ENCODE measurements at regions not wholly inside any gene's neighbourhood (a gene's known extent, or its start where the extent isn't known, plus 50 kb on each side); places are given as distances from the start of the nearest gene placed in this dataset.

DNA sequence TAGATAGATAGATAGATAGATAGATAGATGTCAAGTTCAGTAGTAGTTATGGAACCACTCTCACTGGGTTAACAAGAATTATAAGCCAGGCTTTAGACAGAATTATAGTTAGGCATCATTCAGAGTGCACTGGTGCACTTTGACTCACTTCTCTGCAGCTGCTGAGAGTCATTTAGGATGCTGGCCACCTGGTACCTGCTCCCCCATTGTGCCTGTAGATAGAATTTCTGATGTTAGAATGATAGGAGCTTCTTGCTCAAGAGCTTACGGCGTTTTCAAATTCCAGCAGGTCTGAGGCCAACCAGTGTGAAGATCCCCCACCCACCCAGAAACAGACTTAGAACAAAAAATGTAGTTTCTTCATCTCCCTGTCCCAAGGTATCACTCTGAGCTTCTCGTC lies 107.8 kb upstream of the HMCN1 start:
- no peak overlapping the region for H3K4me3 ChIP-seq
- H3K36me3 ChIP-seq: no peaks in the 10 kb centered on the region
- no peak overlapping the region for H3K27ac ChIP-seq (replicated peaks)
- no peaks in the 10 kb centered on the region for H3K9me3 ChIP-seq (replicated peaks)
- no peaks in the 10 kb centered on the region for H3K27me3 ChIP-seq (ENCODE audit: low read depth)
- intact Hi-C loops (cut with micrococcal nuclease): no loop called here
- H3K4me1 ChIP-seq: no peaks in the 10 kb centered on the region
- no peak for DNase-seq
- TF ChIP-seq, protein P1, sequence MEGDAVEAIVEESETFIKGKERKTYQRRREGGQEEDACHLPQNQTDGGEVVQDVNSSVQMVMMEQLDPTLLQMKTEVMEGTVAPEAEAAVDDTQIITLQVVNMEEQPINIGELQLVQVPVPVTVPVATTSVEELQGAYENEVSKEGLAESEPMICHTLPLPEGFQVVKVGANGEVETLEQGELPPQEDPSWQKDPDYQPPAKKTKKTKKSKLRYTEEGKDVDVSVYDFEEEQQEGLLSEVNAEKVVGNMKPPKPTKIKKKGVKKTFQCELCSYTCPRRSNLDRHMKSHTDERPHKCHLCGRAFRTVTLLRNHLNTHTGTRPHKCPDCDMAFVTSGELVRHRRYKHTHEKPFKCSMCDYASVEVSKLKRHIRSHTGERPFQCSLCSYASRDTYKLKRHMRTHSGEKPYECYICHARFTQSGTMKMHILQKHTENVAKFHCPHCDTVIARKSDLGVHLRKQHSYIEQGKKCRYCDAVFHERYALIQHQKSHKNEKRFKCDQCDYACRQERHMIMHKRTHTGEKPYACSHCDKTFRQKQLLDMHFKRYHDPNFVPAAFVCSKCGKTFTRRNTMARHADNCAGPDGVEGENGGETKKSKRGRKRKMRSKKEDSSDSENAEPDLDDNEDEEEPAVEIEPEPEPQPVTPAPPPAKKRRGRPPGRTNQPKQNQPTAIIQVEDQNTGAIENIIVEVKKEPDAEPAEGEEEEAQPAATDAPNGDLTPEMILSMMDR (IDR thresholded peaks at IDR 0.05; ENCODE audit: borderline replicate concordance): no peak

DNA sequence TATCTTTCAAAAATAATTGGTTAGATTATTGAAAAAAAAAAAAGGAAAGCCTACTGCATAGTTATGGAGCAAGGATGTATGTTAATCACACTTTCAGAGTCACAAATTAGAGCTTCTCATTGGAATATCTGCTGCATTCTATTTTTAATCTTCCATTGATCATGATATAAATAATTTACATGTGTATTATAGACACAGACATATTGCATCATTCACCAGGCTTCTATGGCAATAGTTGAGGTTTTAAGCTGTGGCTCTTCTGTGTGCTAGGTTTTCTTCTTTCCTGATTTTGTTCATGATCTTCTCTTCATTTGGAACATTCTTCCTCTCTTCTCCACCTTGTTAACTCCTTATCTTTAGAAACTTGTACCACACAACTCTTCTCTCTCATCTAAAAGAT lies 123.2 kb upstream of the HMCN1 start:
- intact Hi-C loops (cut with micrococcal nuclease): no loop called here
- no peaks in the 10 kb centered on the region for H3K4me1 ChIP-seq
- TF ChIP-seq, protein P1 (IDR thresholded peaks at IDR 0.05; ENCODE audit: borderline replicate concordance): no peak
- H3K4me3 ChIP-seq: no peak overlapping the region
- no peak for DNase-seq
- H3K9me3 ChIP-seq (replicated peaks): peaks cover 21% of the 10 kb centered on the region
- no peaks in the 10 kb centered on the region for H3K27me3 ChIP-seq (ENCODE audit: low read depth)
- no peaks in the 10 kb centered on the region for H3K36me3 ChIP-seq
- H3K27ac ChIP-seq (replicated peaks): no peak overlapping the region

DNA sequence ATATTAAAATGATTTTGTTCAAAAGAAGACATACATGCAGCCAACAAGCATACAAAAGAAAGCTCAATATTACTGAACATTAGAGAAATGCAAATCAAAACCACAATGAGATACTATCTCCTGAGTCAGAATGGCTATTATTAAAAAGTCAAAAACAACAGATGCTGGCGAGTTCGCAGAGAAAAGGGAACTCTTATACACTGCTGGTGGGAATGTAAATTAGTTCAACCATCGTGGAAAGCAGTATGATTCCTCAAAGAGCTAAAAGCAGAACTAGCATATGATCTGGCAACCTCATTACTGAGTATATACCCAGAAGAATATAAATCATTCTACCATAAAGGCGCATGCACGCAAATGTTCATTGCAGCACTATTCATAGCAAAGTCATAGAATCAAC lies 126.0 kb upstream of the HMCN1 start:
- H3K27ac ChIP-seq (replicated peaks): no peak overlapping the region
- intact Hi-C loops (cut with micrococcal nuclease): no loop called here
- H3K9me3 ChIP-seq (replicated peaks): peaks cover 14% of the 10 kb centered on the region
- no peak for DNase-seq
- H3K4me3 ChIP-seq: no peak overlapping the region
- no peaks in the 10 kb centered on the region for H3K27me3 ChIP-seq (ENCODE audit: low read depth)
- no peaks in the 10 kb centered on the region for H3K36me3 ChIP-seq
- H3K4me1 ChIP-seq: no peaks in the 10 kb centered on the region
- TF ChIP-seq, protein P1 (IDR thresholded peaks at IDR 0.05; ENCODE audit: borderline replicate concordance): no peak

DNA sequence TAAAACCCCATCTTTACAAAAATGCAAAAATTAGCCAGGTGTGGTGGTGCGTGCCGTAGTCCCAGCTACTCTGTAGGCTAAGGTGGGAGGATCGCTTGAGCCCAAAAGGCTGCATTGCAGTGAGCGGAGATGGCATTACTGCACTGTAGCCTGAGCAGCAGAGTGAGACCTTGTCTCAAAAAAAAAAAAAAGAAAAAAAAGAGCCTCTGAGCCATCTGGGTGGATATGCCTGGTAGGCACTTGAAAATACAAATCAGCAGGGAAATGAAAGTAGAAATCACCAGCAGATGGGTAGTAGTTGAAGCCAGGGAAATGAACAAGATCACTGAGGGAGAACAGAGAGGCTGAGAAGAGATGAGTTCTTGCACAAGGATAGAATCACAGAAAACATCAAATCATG lies 131.0 kb upstream of the HMCN1 start:
- no peak for DNase-seq
- intact Hi-C loops (cut with micrococcal nuclease): no loop called here
- H3K27ac ChIP-seq (replicated peaks): no peak overlapping the region
- no peak overlapping the region for H3K4me3 ChIP-seq
- TF ChIP-seq, protein P1 (IDR thresholded peaks at IDR 0.05; ENCODE audit: borderline replicate concordance): no peak
- H3K36me3 ChIP-seq: no peaks in the 10 kb centered on the region
- H3K4me1 ChIP-seq: no peaks in the 10 kb centered on the region
- no peaks in the 10 kb centered on the region for H3K27me3 ChIP-seq (ENCODE audit: low read depth)
- H3K9me3 ChIP-seq (replicated peaks): peaks cover under 1% of the 10 kb centered on the region

DNA sequence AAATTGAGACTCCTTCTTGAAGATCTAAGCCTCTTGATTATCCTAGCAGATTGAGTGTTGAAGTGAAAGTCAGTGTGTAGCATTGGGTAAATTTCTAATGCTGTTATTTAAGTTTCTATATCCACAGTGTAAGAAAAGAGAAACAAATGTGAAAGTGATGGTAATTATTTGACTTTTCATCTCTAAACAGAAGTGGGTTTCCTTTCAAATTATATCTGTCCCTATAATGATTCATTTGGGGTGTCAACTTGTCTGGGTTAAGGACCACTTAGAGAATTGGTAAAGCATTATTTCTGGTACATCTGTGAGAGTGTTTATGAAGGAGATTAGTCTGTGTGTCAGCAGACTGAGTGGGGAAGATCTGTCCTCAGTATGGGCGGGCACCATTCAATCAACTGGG lies 133.0 kb upstream of the HMCN1 start:
- Histone ChIP-seq H3K4me1 (no peaks in the 10 kb centered on the region), H3K9me3 (replicated peaks) (no peaks in the 10 kb centered on the region), H3K36me3 (no peaks in the 10 kb centered on the region), H3K4me3 (no peak overlapping the region), H3K27ac (replicated peaks) (no peak overlapping the region), H3K27me3 (ENCODE audit: low read depth) (no peaks in the 10 kb centered on the region)
- TF ChIP-seq, protein P1 (IDR thresholded peaks at IDR 0.05; ENCODE audit: borderline replicate concordance): no peak
- DNase-seq: no peak
- intact Hi-C loops (cut with micrococcal nuclease): no loop called here

DNA sequence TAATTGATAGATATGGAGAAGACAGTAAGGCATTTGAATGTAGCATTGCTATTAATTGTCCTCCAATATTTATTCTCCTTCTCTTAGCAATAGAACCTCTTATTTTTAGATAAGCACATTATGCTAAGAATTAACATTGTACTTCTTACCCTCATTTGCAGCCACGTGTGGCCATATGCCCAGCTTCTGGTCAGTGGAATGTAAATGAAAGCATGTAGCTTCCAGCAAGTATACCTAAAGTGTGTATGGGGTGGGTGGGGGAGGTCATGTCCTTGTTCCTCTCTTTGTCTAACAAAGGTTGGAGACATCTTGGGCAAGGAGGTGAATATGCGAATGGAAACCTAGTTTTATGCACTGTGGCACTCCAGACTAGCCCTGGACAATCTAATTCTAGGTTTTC lies 133.6 kb upstream of the HMCN1 start:
- no peak for DNase-seq
- H3K4me3 ChIP-seq: no peak overlapping the region
- no peaks in the 10 kb centered on the region for H3K27me3 ChIP-seq (ENCODE audit: low read depth)
- intact Hi-C loops (cut with micrococcal nuclease): no loop called here
- TF ChIP-seq, protein P1 (IDR thresholded peaks at IDR 0.05; ENCODE audit: borderline replicate concordance): no peak
- H3K36me3 ChIP-seq: no peaks in the 10 kb centered on the region
- no peaks in the 10 kb centered on the region for H3K9me3 ChIP-seq (replicated peaks)
- H3K4me1 ChIP-seq: peaks cover 3% of the 10 kb centered on the region
- no peak overlapping the region for H3K27ac ChIP-seq (replicated peaks)
